NCI-H446 (cell line): ENCODE measurements at regions not wholly inside any gene's neighbourhood (a gene's known extent, or its start where the extent isn't known, plus 50 kb on each side); places are given as distances from the start of the nearest gene placed in this dataset.

Experiments
- DNase-seq, 2 experiments: peaks; one replicate each; lab custom pipeline; 2025; lab: John Stamatoyannopoulos, UW

DNA sequence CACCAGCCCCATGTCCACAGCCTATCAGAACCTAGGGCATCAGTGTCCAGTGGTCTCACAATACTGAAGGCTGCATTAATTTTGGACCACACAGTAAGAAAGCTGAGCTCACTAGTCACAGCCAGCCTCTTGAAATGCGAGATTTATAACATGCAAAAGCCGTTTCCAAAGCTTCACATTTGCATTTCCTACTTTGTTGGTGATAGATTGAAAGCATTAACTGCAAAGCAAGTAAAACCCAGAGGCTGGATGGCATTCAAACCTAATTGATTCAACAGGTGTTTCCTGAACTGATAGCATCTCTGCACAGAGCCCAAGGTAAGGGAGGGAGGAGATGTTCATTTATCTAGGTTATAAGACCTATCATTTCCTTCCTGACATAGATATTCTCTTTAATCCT, 410.1 kb downstream of the OMA1 start:
- DNase-seq = no peak

DNA sequence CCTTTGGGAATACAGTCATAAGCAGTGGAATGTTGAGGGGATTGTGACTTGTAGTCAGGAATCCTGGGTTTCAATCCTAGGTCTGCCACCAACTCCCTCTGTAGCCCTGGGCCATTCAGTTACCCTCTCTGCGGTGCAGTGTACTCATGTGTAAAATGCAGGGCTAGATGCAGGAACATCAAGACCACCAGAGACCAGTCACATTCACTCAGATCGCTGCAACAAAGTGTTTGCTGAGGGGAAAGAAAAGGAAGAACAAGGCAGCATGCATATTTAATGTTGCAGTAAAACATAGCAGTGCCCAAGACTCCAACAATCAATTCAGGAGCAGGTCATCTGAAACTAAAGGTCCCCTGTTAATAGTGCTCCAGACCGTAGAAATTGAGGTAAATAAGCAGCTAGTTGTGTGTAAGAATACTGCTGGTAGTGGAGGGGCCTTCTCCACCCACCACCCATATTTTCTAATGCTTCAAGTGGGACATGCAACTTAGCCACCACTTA, 410.7 kb downstream of the OMA1 start:
- no peak for DNase-seq

DNA sequence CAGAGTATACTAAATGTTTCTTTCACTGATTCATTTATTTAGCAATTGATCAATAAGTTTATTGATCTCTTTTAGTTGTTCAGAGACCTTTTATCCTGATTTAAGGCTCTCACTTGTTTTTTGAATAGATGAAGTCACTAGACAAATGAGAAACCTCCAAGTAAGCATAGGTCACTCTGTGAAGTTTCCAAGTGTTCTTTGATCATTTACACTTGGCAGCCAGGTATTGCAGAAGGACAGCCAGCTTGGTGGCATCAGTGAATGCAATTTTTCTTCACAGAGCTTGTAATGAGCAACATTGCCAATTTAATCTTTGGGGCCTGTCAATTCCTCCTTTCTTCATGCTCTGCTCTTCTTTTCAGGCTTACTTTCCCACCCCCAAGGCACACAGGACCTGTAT, 413.0 kb downstream of the OMA1 start:
- DNase-seq = no peak

DNA sequence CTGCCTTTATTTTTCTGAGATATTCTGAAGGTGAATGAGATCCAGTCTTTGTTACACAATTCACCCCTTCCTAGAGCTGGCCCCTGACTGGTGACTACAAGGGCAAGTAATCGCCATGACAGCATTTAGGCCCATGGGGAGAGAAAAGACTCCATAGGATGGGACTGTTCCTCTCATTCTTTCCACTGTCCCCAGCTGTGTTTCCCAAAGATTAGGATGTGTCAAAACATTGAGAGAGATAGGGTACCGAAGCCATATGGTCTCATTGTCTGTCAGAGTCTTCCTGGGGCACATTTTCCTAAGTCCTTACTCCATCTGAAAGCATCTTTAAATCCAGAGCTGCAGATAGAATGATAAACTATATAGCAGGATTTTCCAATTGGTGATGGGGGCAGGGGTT, 423.5 kb downstream of the OMA1 start:
- DNase-seq = no peak

DNA sequence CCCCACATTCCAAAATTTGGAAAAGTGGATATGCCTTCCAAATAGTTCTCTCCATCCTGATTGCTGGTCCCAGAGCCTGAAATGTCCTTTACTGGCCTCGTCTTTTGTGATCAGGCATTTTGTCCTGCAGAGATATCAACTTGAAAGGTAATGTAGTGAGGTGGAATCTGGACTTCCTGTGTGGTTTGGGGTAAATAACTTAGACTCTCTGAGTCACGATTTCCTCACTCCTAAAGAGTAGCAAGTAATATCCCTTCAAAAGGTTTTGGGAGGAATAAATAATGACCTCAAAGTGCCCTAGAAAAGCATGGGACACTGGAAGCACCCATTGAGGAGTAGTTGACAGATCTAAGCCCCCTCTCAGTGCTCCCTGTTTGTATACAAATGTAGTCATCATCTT, 426.6 kb downstream of the OMA1 start:
- no peak for DNase-seq

DNA sequence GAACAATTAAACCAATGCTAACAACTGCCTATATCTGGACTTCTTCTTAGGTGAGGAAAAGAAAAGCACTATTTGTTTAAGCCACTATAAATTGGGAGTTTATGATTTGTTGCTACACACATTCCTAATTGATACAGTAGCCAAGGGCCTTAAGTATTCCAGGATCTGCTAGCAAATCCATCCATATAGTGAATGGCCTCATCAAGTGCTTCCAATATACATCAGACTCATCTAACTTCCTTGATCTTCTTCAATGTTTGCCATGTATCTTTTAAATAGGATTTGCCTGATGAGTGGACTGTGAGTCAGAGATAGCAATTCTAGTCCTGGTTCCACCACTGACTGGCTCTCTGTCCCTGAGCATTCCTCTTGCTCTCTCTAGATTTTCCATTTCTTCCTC, 430.2 kb downstream of the OMA1 start:
- DNase-seq = no peak

DNA sequence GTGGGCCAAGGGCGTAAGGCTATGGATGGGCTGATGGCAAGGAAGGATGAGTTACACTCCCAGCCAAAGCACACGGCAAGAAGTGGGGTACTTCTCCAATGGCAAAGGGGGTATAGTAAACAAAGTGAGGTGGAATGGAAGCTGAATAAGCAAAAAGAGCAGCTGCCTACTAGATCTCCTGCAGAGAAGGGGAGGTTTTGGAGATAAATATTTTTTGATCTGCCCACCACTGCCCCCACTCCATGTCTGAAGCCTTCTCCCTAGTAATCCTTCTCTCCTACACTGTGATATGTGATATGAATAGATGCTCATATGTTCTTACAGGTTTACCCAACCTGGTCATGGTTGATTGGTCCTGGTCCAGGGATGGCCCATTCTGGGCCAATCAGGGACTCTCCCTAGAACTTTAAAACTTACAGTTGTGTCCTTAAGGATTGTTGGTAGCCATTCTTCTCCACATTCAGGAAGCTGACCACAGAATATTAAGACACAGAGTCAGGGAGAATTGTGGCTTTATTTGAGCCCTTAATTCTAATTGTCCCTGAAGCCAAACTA, 436.8 kb downstream of the OMA1 start:
- no peak for DNase-seq

DNA sequence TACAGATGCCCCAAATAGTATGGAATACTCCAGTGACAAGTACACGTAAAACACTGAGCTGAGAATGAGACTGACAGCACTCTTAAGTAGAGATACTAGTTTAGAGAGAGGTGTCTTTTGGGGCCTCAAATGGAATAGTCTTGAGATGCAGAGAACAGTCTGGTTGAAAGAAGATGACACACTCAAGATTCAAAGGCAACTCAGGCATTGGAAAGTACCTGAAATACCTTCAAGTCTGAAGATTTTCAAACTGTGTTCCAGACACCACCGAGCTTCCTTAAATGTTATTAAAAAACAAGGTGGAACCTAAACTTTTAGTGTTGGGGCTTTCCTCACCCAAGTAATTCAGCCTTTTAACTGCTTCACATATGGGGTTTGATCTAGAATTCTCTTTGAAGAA, 437.7 kb downstream of the OMA1 start:
- DNase-seq = no peak

DNA sequence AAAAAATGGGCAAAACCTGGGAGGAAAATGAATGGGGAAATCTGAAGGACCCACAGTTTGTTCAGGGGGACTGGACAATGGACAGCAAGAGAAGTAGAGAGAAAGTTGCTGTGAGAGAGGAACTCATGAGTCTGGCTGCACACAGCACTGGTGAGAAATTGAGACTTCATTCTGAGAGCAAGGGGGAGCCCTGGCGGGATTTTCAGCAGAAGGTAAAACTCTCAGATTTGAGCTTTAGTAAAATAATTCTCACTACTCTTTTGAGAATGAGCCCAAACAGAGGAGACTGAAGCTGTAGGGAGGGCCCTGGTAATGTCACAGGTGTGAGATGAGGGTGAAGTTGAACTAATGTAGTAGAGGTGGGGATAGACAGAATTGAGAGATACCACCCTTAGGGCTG, 438.6 kb downstream of the OMA1 start:
- DNase-seq = no peak

DNA sequence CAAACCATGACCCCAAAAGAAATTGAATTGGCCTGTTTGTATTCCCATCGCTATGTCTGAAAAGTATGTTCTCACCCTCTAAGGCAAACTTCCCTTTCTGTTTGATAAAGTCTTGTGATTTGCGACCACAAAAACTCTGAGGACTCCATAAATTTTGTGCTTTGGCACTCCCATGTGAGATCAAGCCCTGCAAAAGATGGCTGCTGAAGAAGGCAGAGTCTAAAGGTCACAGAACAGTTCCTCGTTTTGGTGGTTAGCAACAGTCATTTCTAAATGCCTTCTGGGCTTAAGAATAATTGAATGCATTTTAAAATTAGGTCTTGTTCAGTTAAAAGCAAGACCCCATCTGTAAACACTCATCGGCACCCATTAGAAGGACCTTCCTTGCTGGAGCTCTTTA, 441.6 kb downstream of the OMA1 start:
- no peak for DNase-seq

DNA sequence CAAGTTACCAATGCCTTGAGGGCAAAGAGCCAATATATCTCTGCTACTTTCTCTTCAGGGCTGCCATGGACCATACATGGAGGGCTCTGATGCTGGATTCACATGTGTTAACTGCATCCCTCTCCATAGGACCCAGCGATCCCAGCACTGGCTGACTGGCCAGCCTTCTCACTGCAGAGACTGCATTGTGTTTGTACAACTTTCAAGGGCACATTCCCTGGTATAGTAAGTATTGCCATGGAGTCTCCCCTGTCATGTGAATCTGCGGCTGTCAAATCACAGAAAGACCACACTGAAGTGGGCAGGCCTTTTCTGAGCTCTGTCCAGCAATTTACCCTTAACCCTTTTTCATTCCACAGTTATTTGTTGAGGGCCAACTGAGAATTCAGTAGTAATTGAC, 449.8 kb downstream of the OMA1 start:
- DNase-seq = no peak

DNA sequence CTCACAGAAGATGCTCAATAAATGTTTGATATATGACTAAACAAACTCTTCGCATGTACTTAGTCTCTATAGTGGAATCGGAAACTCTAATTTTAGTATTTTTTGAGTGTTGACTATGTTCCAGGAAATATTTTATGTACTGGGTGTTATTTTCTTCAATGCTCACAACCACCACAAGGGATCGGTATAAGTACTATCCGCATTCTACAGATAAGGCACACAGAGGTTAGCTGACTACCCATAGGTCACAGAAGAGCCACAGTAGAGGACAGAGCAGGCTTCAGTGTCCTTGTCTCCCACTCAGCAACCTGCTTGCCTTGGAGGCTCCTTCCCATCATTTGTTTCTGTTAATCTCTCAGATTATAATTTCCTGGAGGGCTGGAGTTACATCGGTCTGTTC, 451.3 kb downstream of the OMA1 start:
- no peak for DNase-seq

DNA sequence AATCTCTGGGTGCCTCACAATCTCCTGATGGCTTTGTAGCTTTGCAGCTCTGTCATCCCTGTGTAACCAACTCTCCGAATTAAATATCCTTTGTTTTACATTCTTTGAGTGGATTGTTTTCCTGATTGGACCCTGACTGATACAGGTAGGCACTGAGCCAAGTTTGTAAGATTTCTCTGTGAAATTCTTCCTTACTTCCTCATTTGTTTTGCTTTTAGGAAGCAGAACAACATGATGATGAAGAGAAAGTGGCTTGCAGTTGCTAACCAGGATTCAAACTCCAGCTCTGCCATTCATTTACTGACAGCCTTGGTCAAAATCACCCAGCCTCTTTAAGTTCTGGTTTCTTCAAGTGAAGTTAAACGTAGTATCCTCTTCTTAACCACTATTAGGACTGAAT, 452.3 kb downstream of the OMA1 start:
- no peak for DNase-seq

DNA sequence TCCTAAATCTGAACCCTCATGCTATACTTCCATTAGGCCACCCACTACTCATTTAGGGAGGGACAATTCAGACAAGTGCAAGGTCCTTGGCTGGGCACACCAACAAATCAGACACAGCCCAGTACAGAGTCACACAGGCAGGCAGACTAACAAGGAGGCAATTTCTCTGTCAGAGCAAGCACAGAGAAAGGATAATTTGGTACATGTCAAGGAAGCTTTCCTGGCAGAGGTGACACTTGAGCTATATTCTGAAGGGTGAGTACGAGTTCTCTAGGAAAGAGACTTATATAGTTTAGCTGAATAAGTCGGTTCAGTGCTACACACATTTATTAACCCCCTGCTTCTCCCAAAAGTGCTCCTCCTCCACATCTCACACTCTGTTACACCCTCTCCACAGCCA, 455.9 kb downstream of the OMA1 start:
- no peak for DNase-seq

DNA sequence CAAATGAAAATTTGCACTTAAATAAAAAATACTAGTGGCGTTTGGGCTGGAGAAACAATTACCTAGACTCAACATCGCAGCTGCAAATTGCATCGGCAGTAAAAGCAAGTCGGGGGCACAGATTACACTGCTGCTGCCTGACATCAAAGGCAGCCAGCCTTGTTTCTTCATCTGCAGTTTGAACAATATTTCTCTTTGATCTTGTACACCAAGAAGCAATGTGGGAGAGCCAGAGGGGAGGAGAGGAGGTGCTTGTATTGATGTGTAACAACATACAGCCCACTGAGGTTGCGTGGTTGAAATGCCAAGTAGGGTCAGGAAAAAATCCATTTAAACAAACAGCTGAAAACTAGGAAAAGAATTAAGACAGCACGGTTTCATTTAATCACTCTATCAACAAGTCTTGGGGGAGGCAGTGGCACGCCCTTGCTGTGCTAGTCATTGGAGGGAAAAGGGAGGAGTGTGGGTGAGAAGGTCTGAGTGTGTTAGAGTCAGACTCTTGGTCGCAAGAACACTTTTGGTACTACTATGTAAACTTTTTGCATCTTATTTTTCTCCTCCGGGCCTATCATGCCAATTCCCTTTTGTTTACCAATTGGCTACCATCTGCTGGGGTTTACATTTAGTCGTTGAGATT, 456.5 kb downstream of the OMA1 start:
- no peak for DNase-seq

DNA sequence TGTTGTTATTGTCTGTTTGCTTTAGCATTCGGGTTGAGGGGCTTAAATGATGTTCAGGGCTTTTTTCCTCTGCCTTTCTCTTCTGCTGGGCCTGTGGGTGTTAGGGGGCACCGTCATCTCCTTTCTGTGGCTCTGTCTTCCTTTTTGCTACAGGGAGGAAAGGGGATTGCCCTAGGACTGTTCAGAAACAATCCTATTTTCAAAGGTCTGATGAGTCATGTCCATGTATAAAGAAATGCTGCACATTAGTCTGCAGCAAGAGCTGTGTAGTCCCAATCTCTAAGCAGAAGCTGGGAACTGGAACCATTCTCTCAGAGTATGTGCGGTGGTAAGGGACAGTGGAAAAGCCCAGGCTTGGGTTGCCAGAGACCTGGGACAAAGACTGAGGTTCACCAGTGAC, 462.3 kb downstream of the OMA1 start:
- DNase-seq = no peak

DNA sequence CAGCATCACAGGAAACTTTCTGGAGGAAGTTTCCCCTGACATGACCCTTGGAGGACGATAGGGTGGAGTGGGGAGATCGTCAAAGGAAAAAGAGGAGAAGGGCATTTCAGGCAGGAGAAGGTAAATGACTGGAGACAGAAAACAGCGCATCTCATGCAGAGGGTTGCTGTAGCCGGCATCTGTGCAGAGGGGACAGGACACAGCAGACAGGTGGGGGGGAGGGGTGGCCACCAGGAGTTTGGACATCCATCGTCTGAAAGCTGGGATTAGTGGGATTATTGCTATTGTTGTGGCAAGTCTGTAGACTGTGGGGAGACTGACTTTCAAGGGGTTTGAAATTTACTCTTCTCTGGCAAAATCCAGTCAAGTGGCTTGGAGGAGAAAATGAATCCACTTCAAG, 463.9 kb downstream of the OMA1 start:
- DNase-seq = no peak

DNA sequence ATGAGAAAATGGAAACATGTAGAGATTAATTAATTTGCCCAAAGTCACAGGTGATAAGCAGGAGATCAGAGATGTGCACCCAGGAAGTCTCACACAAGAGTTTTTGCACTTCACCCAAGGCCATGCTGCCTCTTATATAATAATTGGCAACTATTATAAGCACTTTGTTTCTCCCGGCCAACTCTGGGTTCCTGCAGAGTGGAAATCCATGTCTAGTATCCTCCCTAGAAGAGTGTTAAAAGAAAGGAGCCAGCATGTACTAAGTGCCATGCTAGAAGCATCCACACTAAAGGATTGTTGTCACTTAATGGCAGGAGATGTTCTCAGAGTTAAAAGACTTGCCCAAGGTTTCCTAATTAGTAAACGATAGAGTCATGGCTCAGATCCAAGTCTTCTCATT, 470.3 kb downstream of the OMA1 start:
- no peak for DNase-seq

DNA sequence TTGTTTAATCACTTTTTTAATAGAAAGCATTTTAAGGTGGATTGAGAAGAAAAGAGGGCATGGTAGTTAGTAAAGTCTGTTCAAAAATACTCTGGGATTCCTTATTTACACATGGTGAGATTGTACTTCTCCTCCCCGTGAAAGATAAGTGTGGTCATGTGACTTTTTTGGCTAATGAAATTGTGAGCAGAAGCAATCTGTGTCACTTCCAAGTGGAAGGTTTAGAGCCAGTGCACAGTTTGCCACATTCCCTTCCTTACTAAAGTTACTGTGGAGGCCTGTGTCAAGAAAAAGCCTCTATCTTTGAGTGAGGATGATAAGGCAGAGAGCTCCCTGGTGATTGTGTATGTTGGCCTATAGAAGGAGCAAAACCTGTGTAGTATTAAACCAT, 471.3 kb downstream of the OMA1 start:
- DNase-seq = no peak

DNA sequence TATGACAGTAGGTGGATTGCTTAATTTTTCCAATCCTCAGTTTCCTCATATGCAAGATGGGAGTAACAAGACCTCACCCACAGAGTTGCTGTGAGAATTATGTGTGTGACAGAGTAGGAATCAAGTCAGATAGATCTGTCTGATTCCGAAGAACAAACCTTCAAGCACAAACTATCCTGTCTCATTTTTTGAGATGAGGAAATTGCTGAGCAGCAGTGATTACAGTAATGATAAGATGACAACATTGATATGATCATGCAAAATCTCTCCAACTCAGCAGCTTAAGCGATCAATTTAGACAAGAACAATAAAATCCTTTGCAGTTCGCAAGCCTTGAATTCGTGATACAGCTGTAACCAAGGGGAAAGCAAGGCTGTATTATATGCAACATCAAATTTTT, 474.1 kb downstream of the OMA1 start:
- no peak for DNase-seq

DNA sequence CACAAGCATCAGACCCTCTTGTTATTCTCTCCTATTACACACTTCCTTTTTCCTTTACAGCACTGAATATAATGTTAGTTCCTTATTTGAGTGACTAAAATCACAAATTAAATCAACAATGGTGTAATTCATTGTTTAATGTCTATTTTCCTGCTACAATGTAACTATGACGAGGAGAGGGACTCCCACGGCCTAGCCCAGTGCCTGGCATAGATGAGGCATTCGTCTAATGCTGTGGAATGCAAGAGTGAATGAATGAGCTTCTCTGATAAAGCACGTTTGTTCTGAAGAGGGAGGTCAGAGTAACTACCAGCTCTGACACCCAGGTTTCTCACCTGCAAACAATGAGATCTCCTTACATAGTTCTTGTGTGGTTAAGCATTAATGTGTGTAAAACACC, 479.4 kb downstream of the OMA1 start:
- DNase-seq = no peak

DNA sequence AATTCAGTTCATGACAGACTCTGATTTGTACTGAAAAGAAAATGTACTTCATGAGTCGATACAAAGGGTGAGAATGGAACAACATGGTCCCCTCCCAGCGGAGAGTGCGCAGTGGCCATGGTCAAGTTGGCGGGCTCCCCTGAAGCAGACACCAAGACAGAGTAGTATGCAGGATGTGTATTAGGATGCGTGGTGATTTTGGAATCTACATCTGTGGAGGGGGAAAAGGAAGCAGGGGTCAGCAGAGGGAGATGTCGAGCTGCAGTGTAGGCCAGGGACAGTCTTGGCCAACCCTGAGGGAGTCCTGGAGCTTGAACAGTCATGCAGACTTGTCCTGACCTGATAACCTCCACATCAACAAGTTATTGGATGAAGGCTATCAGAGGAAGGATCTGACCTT, 481.0 kb downstream of the OMA1 start:
- DNase-seq = peak in 1 of 2 experiments; percentile 6

DNA sequence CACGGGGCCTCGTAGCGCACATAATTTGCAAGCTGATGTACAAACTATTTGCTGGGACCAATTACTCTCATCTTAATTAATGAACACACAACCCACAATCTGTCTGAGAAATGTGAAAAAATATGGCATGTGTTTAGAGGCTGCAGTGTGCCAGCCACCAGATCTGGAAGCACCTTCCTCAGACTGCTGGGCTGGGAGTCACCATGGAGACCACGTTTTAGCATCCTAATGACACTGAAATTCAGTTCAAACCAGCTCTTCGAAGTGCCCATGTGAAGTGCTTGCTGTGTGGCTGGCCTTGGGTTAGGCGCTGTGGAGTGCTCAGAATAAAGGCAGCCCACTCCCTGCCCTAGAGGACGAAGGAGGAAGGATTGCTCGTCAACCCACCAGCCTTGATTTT, 482.4 kb downstream of the OMA1 start:
- DNase-seq = no peak

DNA sequence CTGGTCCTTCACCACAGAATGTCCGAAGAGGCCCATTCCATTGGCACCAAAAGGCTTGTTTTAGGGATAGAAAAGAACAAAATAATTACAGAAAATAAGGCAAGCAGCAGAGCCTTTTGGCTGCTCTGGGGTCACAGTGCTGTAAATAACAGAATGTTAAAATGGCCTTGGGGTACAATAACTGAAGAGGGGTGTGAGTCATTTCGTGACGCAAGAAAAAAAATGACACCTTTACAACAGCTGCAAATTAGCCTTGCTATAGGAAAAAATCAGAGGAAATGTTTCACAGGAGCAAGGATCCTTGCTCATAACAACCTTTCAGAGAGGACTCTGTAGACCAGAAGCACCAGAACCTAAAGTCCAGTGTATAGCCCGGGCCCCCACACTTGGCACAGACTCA, 483.4 kb downstream of the OMA1 start:
- DNase-seq = no peak
